ENCODE measurements at regions not wholly inside any gene's neighbourhood (a gene's known extent, or its start where the extent isn't known, plus 50 kb on each side); places are given as distances from the start of the nearest gene placed in this dataset.

GRCh38 chr12:126496201-126496600, 1431.0 kb downstream of the AACS start:
- Histone ChIP-seq H3K4me2 (ENCODE audit: low read length) (no peak overlapping the region), H3K36me3 (ENCODE audit: insufficient read depth, low read length) (no peaks in the 10 kb centered on the region), H3K4me3 (ENCODE audit: low read depth, low read length, poor library complexity, severe bottlenecking) (no peak overlapping the region), H4K20me1 (ENCODE audit: insufficient read depth, low read length) (no peaks in the 10 kb centered on the region), H3K9ac (ENCODE audit: low read length) (no peak overlapping the region), H3K79me2 (ENCODE audit: insufficient read depth, low read length) (no peaks in the 10 kb centered on the region), H3K4me1 (ENCODE audit: insufficient read depth, low read length, severe bottlenecking) (no peaks in the 10 kb centered on the region), H3F3A (ENCODE audit: insufficient read depth, low read length) (no peaks in the 10 kb centered on the region), H3K27me3 (ENCODE audit: insufficient read depth, low read length) (no peaks in the 10 kb centered on the region), H2AFZ (ENCODE audit: low read length) (no peak overlapping the region), H3K27ac (ENCODE audit: low read depth, low read length, poor library complexity, severe bottlenecking) (no peak overlapping the region), H3K9me2 (ENCODE audit: low read depth, low read length) (no peaks in the 10 kb centered on the region), H3K9me3 (ENCODE audit: low read length) (no peaks in the 10 kb centered on the region)
- TF ChIP-seq CTCF (IDR thresholded peaks at IDR 0.05; ENCODE audit: low read length) (no peak), EZH2 (IDR thresholded peaks at IDR 0.05; ENCODE audit: borderline replicate concordance, low read length) (no peak)

GRCh38 chr12:126506426-126507182, 1441.4 kb downstream of the AACS start:
- no peak overlapping the region for H3K9ac ChIP-seq (ENCODE audit: low read length)
- no peaks in the 10 kb centered on the region for H3K79me2 ChIP-seq (ENCODE audit: insufficient read depth, low read length)
- H3F3A ChIP-seq (ENCODE audit: insufficient read depth, low read length): no peaks in the 10 kb centered on the region
- no peak overlapping the region for H3K4me3 ChIP-seq (ENCODE audit: low read depth, low read length, poor library complexity, severe bottlenecking)
- no peak overlapping the region for H2AFZ ChIP-seq (ENCODE audit: low read length)
- no peaks in the 10 kb centered on the region for H3K27me3 ChIP-seq (ENCODE audit: insufficient read depth, low read length)
- no peaks in the 10 kb centered on the region for H3K9me3 ChIP-seq (ENCODE audit: low read length)
- H3K4me2 ChIP-seq (ENCODE audit: low read length): no peak overlapping the region
- no peak overlapping the region for H3K27ac ChIP-seq (ENCODE audit: low read depth, low read length, poor library complexity, severe bottlenecking)
- no peaks in the 10 kb centered on the region for H3K9me2 ChIP-seq (ENCODE audit: low read depth, low read length)
- no peaks in the 10 kb centered on the region for H4K20me1 ChIP-seq (ENCODE audit: insufficient read depth, low read length)
- H3K36me3 ChIP-seq (ENCODE audit: insufficient read depth, low read length): no peaks in the 10 kb centered on the region
- TF ChIP-seq EZH2 (IDR thresholded peaks at IDR 0.05; ENCODE audit: borderline replicate concordance, low read length): no peak
- no peak for TF ChIP-seq CTCF (IDR thresholded peaks at IDR 0.05; ENCODE audit: low read length)
- peaks cover 6% of the 10 kb centered on the region for H3K4me1 ChIP-seq (ENCODE audit: insufficient read depth, low read length, severe bottlenecking)

DNA sequence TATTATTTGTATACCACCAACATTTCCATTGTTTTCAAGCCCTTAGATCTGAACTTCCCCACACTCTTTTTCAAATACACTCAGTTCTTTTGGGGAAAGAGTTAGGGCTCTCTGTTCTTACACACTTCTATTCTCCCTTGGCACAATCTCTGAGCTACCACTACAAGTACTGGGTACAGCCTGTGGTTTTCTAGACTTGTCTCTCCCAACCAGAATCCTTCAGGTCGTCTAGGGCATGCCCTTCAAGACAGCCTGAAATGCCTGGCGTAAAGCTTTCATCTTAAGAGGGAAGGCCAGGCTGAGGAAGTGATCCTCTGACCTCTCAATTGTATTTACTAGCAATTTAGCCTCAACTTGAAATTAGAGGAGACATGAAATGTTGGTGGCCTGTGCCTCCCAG, 1442.0 kb downstream of the AACS start:
- Histone ChIP-seq H3K9ac (ENCODE audit: low read length) (no peak overlapping the region), H3K9me3 (ENCODE audit: low read length) (no peaks in the 10 kb centered on the region)

More for the DNA sequence above, 1442.0 kb downstream of the AACS start:
- TF ChIP-seq EZH2 (IDR thresholded peaks at IDR 0.05; ENCODE audit: borderline replicate concordance, low read length) (no peak), CTCF (IDR thresholded peaks at IDR 0.05; ENCODE audit: low read length) (no peak)
- Histone ChIP-seq H3K36me3 (ENCODE audit: insufficient read depth, low read length) (no peaks in the 10 kb centered on the region), H4K20me1 (ENCODE audit: insufficient read depth, low read length) (no peaks in the 10 kb centered on the region), H3K27ac (ENCODE audit: low read depth, low read length, poor library complexity, severe bottlenecking) (no peak overlapping the region), H2AFZ (ENCODE audit: low read length) (no peak overlapping the region), H3K27me3 (ENCODE audit: insufficient read depth, low read length) (no peaks in the 10 kb centered on the region), H3K4me2 (ENCODE audit: low read length) (no peak overlapping the region), H3F3A (ENCODE audit: insufficient read depth, low read length) (no peaks in the 10 kb centered on the region), H3K79me2 (ENCODE audit: insufficient read depth, low read length) (no peaks in the 10 kb centered on the region), H3K9me2 (ENCODE audit: low read depth, low read length) (no peaks in the 10 kb centered on the region), H3K4me3 (ENCODE audit: low read depth, low read length, poor library complexity, severe bottlenecking) (no peak overlapping the region), H3K4me1 (ENCODE audit: insufficient read depth, low read length, severe bottlenecking) (peaks cover 6% of the 10 kb centered on the region)
